K562 (cell line): ENCODE measurements at regions not wholly inside any gene's neighbourhood (a gene's known extent, or its start where the extent isn't known, plus 50 kb on each side); places are given as distances from the start of the nearest gene placed in this dataset.

Source experiments
- ATAC-seq: fragments of 200-7000 bp; cut with Tn5 transposase; 3 replicates; pipeline ENCODE4 v1.9.1; 2020; ENCODE audit warnings: moderate library complexity
- BruUV-seq: library from RNA; stranded (reverse); fragments of 400-500 nt; replicated peaks from 2 replicates; lab custom pipeline; 2021; lab: Mats Ljungman, UMichigan
- CTCF ChIA-PET: fragments of 300-600 bp; formaldehyde crosslinking; extraction: SDS; loops from one replicate; lab custom pipeline; 2021; ENCODE audit warnings: low intra/inter-chr PET ratio; lab: Yijun Ruan, JAX
- POLR2A ChIA-PET: fragments of 300-600, 350-650 bp; sonication (Branson Sonifier 250); formaldehyde crosslinking; extraction: SDS; loops from one replicate; lab custom pipeline; 2021; ENCODE audit warnings: antibody characterized with exemption, inconsistent platforms; lab: Yijun Ruan, JAX
- DNase-seq, 4 experiments: peaks; one replicate each; pipeline versions ENCODE4 v3.0.0 to v3.0.0-alpha.2; 2011 to 2018; ENCODE audit warnings: low spot score in 3 of 4, mixed read lengths in 3 of 4; ENCODE audit errors: extremely low read depth in 1 of 4
- FAIRE-seq: peaks from 2 replicates; lab custom pipeline; 2011; peaks lifted over from hg19 to GRCh38; lab: Jason Lieb, UNC
- H2AFZ ChIP-seq: 2 replicates; pipeline ENCODE4 v1.6.0; 2011; ENCODE audit warnings: low read depth, low read length, control low read depth, inconsistent platforms
- H3K27ac ChIP-seq: fragments of 200-600 bp; 3 replicates; pipeline ENCODE4 v1.8.0; 2011; ENCODE audit warnings: low read depth, mild to moderate bottlenecking, control low read depth, inconsistent platforms, low read length, moderate library complexity, mixed read lengths; ENCODE audit errors: extremely low read depth
- H3K27me3 ChIP-seq, 2 experiments: fragments of 300-600 bp in 1 of 2; 2 replicates in 1 of 2; 3 replicates in 1 of 2; pipeline versions ENCODE4 v1.6.0 to v1.8.0; 2011; ENCODE audit warnings: inconsistent platforms in 2 of 2, low read length in 2 of 2, mild to moderate bottlenecking in 1 of 2, mixed read lengths in 1 of 2, moderate library complexity in 1 of 2; ENCODE audit not compliant: control insufficient read depth in 2 of 2, insufficient read depth in 2 of 2
- H3K36me3 ChIP-seq: fragments of 300-600 bp; 3 replicates; pipeline ENCODE4 v1.8.0; 2011; ENCODE audit warnings: mild to moderate bottlenecking, low read length, inconsistent platforms; ENCODE audit not compliant: control insufficient read depth, insufficient read depth
- H3K4me1 ChIP-seq, 2 experiments: fragments of 200-600 bp in 1 of 2; replicated peaks in 1 of 2; 2 replicates in 1 of 2; 3 replicates in 1 of 2; pipeline versions ENCODE4 v1.5.1 to v1.8.0; 2011; ENCODE audit warnings: inconsistent platforms in 2 of 2, low read length in 2 of 2, mild to moderate bottlenecking in 1 of 2, mixed read lengths in 1 of 2, moderate library complexity in 1 of 2; ENCODE audit not compliant: control insufficient read depth in 2 of 2, insufficient read depth in 2 of 2
- H3K4me2 ChIP-seq: 2 replicates; pipeline ENCODE4 v1.6.1; 2011; ENCODE audit warnings: low read length, control low read depth, inconsistent platforms, mixed read lengths; ENCODE audit not compliant: insufficient read depth
- H3K4me3 ChIP-seq: fragments of 200-600 bp; sonication (generic), shearing (Covaris generic); 2 replicates; pipeline ENCODE4 v1.5.1; 2016; ENCODE audit warnings: control low read depth, inconsistent platforms
- H3K79me2 ChIP-seq: fragments of 200-600 bp; 3 replicates; pipeline ENCODE4 v1.8.0; 2011; ENCODE audit warnings: low read length, inconsistent platforms; ENCODE audit not compliant: control insufficient read depth, insufficient read depth
- H3K9ac ChIP-seq, 2 experiments: 2 replicates each; pipeline versions ENCODE4 v1.6.0 to v1.6.1; 2011; ENCODE audit warnings: low read depth in 2 of 2, low read length in 2 of 2, control low read depth in 1 of 2, inconsistent platforms in 1 of 2, mild to moderate bottlenecking in 1 of 2, mixed read lengths in 1 of 2; ENCODE audit not compliant: insufficient read depth in 1 of 2
- H3K9me1 ChIP-seq: one replicate; pipeline ENCODE4 v1.6.0; 2011; ENCODE audit warnings: inconsistent platforms, mild to moderate bottlenecking, low read length, moderate library complexity; ENCODE audit not compliant: control insufficient read depth, insufficient read depth
- H3K9me3 ChIP-seq: replicated peaks from 2 replicates; pipeline ENCODE4 v1.5.1; 2011; ENCODE audit warnings: low read depth, low read length, inconsistent platforms; ENCODE audit not compliant: control insufficient read depth, insufficient read depth
- H4K20me1 ChIP-seq: replicated peaks from 2 replicates; pipeline ENCODE4 v1.6.1; 2011; ENCODE audit warnings: low read length, inconsistent platforms, mixed read lengths; ENCODE audit not compliant: control insufficient read depth, insufficient read depth
- BCLAF1 ChIP-seq, 2 experiments: fragments of 450-650 bp in 1 of 2; IDR thresholded peaks; 2 replicates each; pipeline ENCODE4 v1.6.1; 2011 to 2017; ENCODE audit warnings: low read depth in 2 of 2, antibody characterized with exemption in 1 of 2, borderline replicate concordance in 1 of 2, low read length in 1 of 2, mild to moderate bottlenecking in 1 of 2, mixed read lengths in 1 of 2; ENCODE audit not compliant: control insufficient read depth in 1 of 2
- CXXC5 ChIP-seq: fragments of 250-450 bp; sonication (Bioruptor Pico); IDR thresholded peaks from 2 replicates; pipeline ENCODE4 v1.8.0; 2022; ENCODE audit warnings: inconsistent platforms, mild to moderate bottlenecking, moderate library complexity
- HNRNPLL ChIP-seq: fragments of 200-400 bp; formaldehyde crosslinking; IDR thresholded peaks from 2 replicates; pipeline ENCODE4 v1.6.1; 2017; ENCODE audit warnings: low read length, low read depth, mild to moderate bottlenecking; ENCODE audit not compliant: poor library complexity, severe bottlenecking
- ILF3 ChIP-seq: fragments of 450-650 bp; IDR thresholded peaks from 2 replicates; pipeline ENCODE4 v1.6.1; 2018; ENCODE audit warnings: antibody characterized with exemption, mild to moderate bottlenecking, moderate library complexity, borderline replicate concordance
- KLF10 ChIP-seq: fragments of 250-450 bp; sonication (Bioruptor Pico); IDR thresholded peaks from 2 replicates; pipeline ENCODE4 v1.6.1; 2021; ENCODE audit warnings: matching md5 sums
- RFX7 ChIP-seq: fragments of 250-450 bp; sonication (Bioruptor Pico); IDR thresholded peaks from 2 replicates; pipeline ENCODE4 v1.5.1; 2021; ENCODE audit warnings: mild to moderate bottlenecking
- WGBS: fragments of 100-300 bp; shearing (Covaris generic); methylation state at CpG from one replicate; pipeline ENCODE4 v1.1.6; 2016; ENCODE audit warnings: low coverage, mixed read lengths; ENCODE audit not compliant: insufficient coverage; ENCODE audit errors: missing lambda C conversion rate; 5-methylcytosine and 5-hydroxymethylcytosine counted together
- in situ Hi-C: fragments of 300-500 bp; cut with MboI; formaldehyde crosslinking; loops from 4 replicates; pipeline ENCODE4 v1.15.0; 2018; ENCODE audit warnings: inconsistent platforms, mixed read lengths
- intact Hi-C: fragments of 100-400 bp; cut with micrococcal nuclease; formaldehyde crosslinking; loops from 2 replicates; pipeline ENCODE4 v1.14.2; 2022

- FAIRE-seq (no peak), ATAC-seq (no peak), DNase-seq (no peak)
- no peaks in the 10 kb centered on the region for H3K27me3 ChIP-seq
- H3K9ac ChIP-seq = no peak overlapping the region
- ChIA-PET POLR2A (no interaction called here), CTCF (no interaction called here)
- H3K9me1 ChIP-seq = no peaks in the 10 kb centered on the region
- H3K9me3 ChIP-seq = no peaks in the 10 kb centered on the region
- no peaks in the 10 kb centered on the region for H3K36me3 ChIP-seq
- no peaks in the 10 kb centered on the region for H3K79me2 ChIP-seq
- no TSS peak for BruUV-seq
- no peak overlapping the region for H3K4me3 ChIP-seq
- intact Hi-C loops = no loop called here
- H3K4me2 ChIP-seq = no peak overlapping the region
- TF ChIP-seq RFX7 (CRISPR knock-in tag) (no peak), BCLAF1 (IDR thresholded peaks at IDR 0.05; ENCODE audit: borderline replicate concordance in 1 of 2, control insufficient read depth in 1 of 2, low read depth in 2 of 2, low read length in 1 of 2) (no peak), CXXC5 (CRISPR knock-in tag) (no peak), KLF10 (CRISPR knock-in tag) (no peak), ILF3 (no peak), HNRNPLL (no peak)
- 0% methylated on average over 1 of the region's 1 CpG for WGBS
- in situ Hi-C loops = no loop called here
- no peak overlapping the region for H2AFZ ChIP-seq
- H4K20me1 ChIP-seq = no peaks in the 10 kb centered on the region
- no peak overlapping the region for H3K27ac ChIP-seq
- no peaks in the 10 kb centered on the region for H3K4me1 ChIP-seq
Observed at GRCh38 chr6:9901376-9901775, 513.5 kb downstream of the TFAP2A start.
